Esophagus squamous epithelium (tissue), 5 donors: ENCODE measurements at regions not wholly inside any gene's neighbourhood (a gene's known extent, or its start where the extent isn't known, plus 50 kb on each side); places are given as distances from the start of the nearest gene placed in this dataset.

Source experiments
- DNase-seq: peaks from one replicate; lab custom pipeline; 2025; lab: John Stamatoyannopoulos, UW
- H3K27ac ChIP-seq, 4 donors: fragments of 200-600 bp; sonication (generic); one replicate each; pipeline ENCODE4 v1.5.1; 2016 to 2019; ENCODE audit warnings: mild to moderate bottlenecking in 1 of 4
- H3K27me3 ChIP-seq, 4 donors: fragments of 200-600 bp; sonication (generic); 1 replicate in 3 of 4; 2 replicates in 1 of 4; pipeline versions ENCODE4 v1.5.1 to v1.6.0; 2017 to 2021; ENCODE audit warnings: antibody characterized with exemption in 1 of 4
- H3K36me3 ChIP-seq, 3 donors: fragments of 200-600 bp; sonication (generic); one replicate each; pipeline ENCODE4 v1.5.1; 2016 to 2019
- H3K4me1 ChIP-seq, 3 donors: fragments of 200-600 bp; sonication (generic); one replicate each; pipeline ENCODE4 v1.5.1; 2017 to 2019
- H3K4me3 ChIP-seq, 4 donors: fragments of 200-600 bp; sonication (generic); 1 replicate in 3 of 4; 2 replicates in 1 of 4; pipeline ENCODE4 v1.5.1; 2016 to 2019; ENCODE audit warnings: mild to moderate bottlenecking in 2 of 4, moderate library complexity in 1 of 4
- H3K9me3 ChIP-seq, 3 donors: fragments of 200-600 bp; sonication (generic); one replicate each; pipeline ENCODE4 v1.5.1; 2016 to 2019
- POLR2A ChIP-seq, 4 donors: fragments of 450-650 bp; IDR thresholded peaks; one replicate each; pipeline ENCODE4 v1.6.1; 2017; ENCODE audit warnings: antibody characterized with exemption in 4 of 4, mild to moderate bottlenecking in 4 of 4, moderate library complexity in 3 of 4
- whole genome bisulfite sequencing, 2 donors: methylation state at CpG; one replicate each; pipeline ENCODE4 v1.1.5; 2018; 5-methylcytosine and 5-hydroxymethylcytosine counted together
- intact Hi-C: fragments of 100-400 bp; cut with DNase I; formaldehyde crosslinking; loops from one replicate; pipeline ENCODE4 v1.15.0; 2022
- TF ChIP-seq, protein P1 (sequence below), 6 experiments: fragments of 450-650 bp in 4 of 6; fragments of 200-600 bp in 2 of 6; sonication (generic) in 2 of 6; IDR thresholded peaks; one replicate each; pipeline ENCODE4 v1.5.1; 2016 to 2019; ENCODE audit warnings: antibody characterized with exemption in 6 of 6, mild to moderate bottlenecking in 4 of 6, moderate library complexity in 4 of 6
- donor health status: DM: yes; HTN: yes; CAD: no.

DNA sequence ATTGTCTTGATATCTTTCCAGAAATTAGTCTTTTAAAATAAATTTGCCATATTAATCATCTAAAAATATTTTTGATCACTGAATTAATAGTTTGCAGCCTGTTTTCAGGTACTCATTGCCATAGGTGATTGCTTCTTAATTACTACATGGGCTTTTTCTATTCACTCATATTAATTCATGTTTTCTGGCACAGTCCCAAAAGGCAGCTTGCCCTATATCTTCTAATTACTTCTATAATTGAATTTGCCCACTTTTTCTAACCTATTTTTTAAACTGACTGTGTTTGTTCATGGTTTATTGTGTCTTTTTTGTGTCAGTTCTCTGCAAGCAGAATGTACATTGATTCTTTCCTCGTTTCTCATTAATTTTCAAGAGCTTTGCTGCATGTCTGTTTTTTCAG is 85.7 kb upstream of the SOX2 start:
- 67 to 84% methylated on average over 1 of the region's 1 CpG for WGBS, 2 donors
- Histone ChIP-seq H3K9me3 (no peaks in the 10 kb centered on the region), H3K27me3 (no peaks in the 10 kb centered on the region), H3K4me3 (no peak overlapping the region), H3K36me3 (no peaks in the 10 kb centered on the region), H3K4me1 (peaks cover 0 to 7% (median 3%) of the 10 kb centered on the region in 3 donors), H3K27ac (no peak overlapping the region)
- DNase-seq = no peak
- TF ChIP-seq, protein P1, sequence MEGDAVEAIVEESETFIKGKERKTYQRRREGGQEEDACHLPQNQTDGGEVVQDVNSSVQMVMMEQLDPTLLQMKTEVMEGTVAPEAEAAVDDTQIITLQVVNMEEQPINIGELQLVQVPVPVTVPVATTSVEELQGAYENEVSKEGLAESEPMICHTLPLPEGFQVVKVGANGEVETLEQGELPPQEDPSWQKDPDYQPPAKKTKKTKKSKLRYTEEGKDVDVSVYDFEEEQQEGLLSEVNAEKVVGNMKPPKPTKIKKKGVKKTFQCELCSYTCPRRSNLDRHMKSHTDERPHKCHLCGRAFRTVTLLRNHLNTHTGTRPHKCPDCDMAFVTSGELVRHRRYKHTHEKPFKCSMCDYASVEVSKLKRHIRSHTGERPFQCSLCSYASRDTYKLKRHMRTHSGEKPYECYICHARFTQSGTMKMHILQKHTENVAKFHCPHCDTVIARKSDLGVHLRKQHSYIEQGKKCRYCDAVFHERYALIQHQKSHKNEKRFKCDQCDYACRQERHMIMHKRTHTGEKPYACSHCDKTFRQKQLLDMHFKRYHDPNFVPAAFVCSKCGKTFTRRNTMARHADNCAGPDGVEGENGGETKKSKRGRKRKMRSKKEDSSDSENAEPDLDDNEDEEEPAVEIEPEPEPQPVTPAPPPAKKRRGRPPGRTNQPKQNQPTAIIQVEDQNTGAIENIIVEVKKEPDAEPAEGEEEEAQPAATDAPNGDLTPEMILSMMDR (IDR thresholded peaks at IDR 0.05) = no peak
- no peak for TF ChIP-seq POLR2A (IDR thresholded peaks at IDR 0.05)
- intact Hi-C loops = no loop called here

DNA sequence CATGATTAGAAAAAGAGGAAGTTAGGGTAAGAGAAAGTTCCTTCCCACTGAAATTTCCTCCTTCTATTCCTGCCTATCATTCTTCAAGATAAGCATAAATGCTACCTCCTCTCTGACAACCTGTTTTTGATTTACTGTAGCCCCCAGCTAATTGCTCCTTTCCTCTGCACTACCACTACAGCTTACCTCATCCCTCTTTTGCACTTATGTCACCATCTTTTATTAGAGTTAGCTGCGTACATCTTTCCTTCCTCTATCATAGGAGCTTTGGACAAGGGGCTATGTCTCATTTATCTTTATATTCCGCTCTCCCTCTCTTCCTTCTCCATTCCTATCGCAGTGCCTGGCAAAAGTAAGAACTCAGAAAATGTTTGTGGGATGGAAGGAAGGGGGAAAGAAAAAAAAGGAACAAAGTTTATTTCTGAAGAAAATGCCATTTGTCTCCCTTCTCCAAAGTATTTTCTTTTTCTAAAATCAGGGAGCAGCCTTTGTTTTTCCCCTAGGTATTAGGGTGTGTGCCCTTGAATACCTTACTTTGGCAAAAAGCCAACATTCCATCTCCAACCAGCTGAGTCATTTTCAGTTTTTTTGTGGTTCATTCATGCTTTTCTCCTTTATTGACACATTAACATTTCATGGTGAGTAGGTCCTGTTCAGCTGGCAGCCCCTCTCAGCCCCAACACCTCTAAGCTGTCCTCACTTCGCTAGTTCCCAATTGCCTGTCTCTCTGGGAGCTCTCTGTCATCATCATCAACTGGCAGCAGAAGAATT is 87.6 kb upstream of the SOX2 start:
- no peaks in the 10 kb centered on the region for H3K27me3 ChIP-seq
- WGBS, 2 donors = 38 to 49% methylated on average over 4 of the region's 4 CpGs
- TF ChIP-seq, protein P1 (IDR thresholded peaks at IDR 0.05) = no peak
- no peak for TF ChIP-seq POLR2A (IDR thresholded peaks at IDR 0.05)
- H3K4me1 ChIP-seq = peaks cover 0 to 7% (median 3%) of the 10 kb centered on the region in 3 donors
- H3K27ac ChIP-seq = no peak overlapping the region
- H3K36me3 ChIP-seq = no peaks in the 10 kb centered on the region
- intact Hi-C loops = no loop called here
- DNase-seq = no peak
- H3K4me3 ChIP-seq = no peak overlapping the region
- no peaks in the 10 kb centered on the region for H3K9me3 ChIP-seq

DNA sequence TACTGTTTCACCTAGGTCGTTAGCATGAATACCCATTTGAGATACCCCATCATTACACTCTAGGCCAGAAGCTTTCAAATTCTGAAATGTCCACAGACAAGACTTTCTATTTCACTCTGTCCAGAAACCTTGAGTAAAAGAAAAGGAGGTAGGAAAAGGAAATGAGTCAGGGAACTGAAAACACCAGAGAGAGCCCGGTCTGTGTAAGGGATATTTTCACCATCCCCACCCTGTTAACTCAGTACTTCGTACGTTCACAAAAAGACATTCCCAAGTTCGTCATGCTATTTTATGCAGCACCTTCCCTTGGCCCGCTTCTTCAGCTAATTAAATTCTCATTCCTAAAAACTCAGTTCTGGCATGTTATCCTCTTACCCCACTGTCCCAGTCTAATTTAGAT is 89.4 kb upstream of the SOX2 start:
- Histone ChIP-seq H3K27ac (no peak overlapping the region), H3K27me3 (no peaks in the 10 kb centered on the region), H3K9me3 (no peaks in the 10 kb centered on the region), H3K36me3 (no peaks in the 10 kb centered on the region), H3K4me1 (peaks cover 0 to 7% (median 3%) of the 10 kb centered on the region in 3 donors), H3K4me3 (no peak overlapping the region)
- TF ChIP-seq, protein P1 (IDR thresholded peaks at IDR 0.05) = no peak
- no peak for TF ChIP-seq POLR2A (IDR thresholded peaks at IDR 0.05)
- DNase-seq = no peak
- WGBS, 2 donors = 51 to 70% methylated on average over 6 of the region's 6 CpGs
- intact Hi-C loops = no loop called here

DNA sequence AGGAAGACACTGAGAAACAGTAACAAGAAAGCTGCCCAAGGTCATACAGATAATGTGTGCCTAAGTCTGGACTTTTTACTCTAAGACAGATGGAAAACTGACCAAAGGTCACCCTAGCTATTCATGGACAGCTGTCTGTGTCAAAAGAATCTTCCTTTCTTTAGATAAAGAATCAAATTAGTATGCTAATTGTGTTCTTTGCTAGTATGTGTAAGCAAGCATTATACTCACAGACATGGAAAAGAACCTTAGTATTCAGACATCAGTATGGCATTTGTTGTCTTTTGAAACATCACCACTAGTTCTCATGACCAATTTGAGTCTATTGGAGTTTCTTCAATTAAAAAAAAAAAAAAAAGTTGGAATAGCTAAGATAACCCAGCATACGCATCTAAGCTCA is 91.8 kb upstream of the SOX2 start:
- H3K27ac ChIP-seq = no peak overlapping the region
- no peak for DNase-seq
- no peaks in the 10 kb centered on the region for H3K27me3 ChIP-seq
- intact Hi-C loops = no loop called here
- no peak overlapping the region for H3K4me3 ChIP-seq
- H3K36me3 ChIP-seq = no peaks in the 10 kb centered on the region
- no peaks in the 10 kb centered on the region for H3K9me3 ChIP-seq
- TF ChIP-seq POLR2A (IDR thresholded peaks at IDR 0.05) = no peak
- TF ChIP-seq, protein P1 (IDR thresholded peaks at IDR 0.05) = no peak
- 86 to 96% methylated on average over 1 of the region's 1 CpG for WGBS, 2 donors
- peaks cover 0 to 7% (median 3%) of the 10 kb centered on the region in 3 donors for H3K4me1 ChIP-seq

DNA sequence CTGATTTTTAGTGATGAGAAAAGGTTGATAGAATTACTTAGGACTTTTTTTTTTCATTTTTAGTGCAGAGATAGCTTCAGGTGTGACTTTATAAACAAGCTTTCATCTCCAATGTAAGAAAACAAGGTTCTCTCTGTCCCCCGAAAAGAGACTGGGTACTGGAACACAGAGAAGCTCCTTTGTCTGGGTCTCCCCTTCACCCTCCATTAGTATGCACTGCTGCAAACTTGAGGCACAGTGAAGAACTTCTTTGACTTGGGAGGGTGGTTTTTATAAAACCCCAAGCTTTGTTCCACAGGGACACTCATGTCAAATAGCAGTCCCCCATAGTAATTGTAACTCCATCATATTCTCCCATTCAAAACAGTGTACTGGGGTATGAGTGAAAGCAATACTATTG is 93.5 kb upstream of the SOX2 start:
- intact Hi-C loops = no loop called here
- Histone ChIP-seq H3K9me3 (no peaks in the 10 kb centered on the region), H3K27me3 (no peaks in the 10 kb centered on the region), H3K4me3 (no peak overlapping the region), H3K36me3 (no peaks in the 10 kb centered on the region), H3K4me1 (no peaks in the 10 kb centered on the region), H3K27ac (no peak overlapping the region)
- TF ChIP-seq POLR2A (IDR thresholded peaks at IDR 0.05) = no peak
- TF ChIP-seq, protein P1 (IDR thresholded peaks at IDR 0.05) = no peak
- DNase-seq = no peak
- WGBS, 2 donors = 71 to 92% methylated on average over 1 of the region's 1 CpG
